Osteoblast (primary cell): ENCODE measurements at regions not wholly inside any gene's neighbourhood (a gene's known extent, or its start where the extent isn't known, plus 50 kb on each side); places are given as distances from the start of the nearest gene placed in this dataset.

Source experiments
- DNase-seq: peaks from one replicate; pipeline ENCODE4 v3.0.0; 2011; ENCODE audit warnings: low spot score, mixed read lengths; ENCODE audit not compliant: insufficient read length; ENCODE audit errors: missing footprints
- H2AFZ ChIP-seq: 2 replicates; pipeline ENCODE4 v1.6.0; 2011; ENCODE audit warnings: mild to moderate bottlenecking, low read length
- H3K27ac ChIP-seq: 2 replicates; pipeline ENCODE4 v1.5.1; 2011; ENCODE audit warnings: mild to moderate bottlenecking, low read depth, low read length, moderate library complexity
- H3K27me3 ChIP-seq: 2 replicates; pipeline ENCODE4 v1.6.0; 2012; ENCODE audit warnings: mild to moderate bottlenecking, control low read depth, inconsistent platforms, low read length, moderate library complexity; ENCODE audit not compliant: insufficient read depth
- H3K36me3 ChIP-seq: 2 replicates; pipeline ENCODE4 v1.5.1; 2011; ENCODE audit warnings: mild to moderate bottlenecking, low read length, control low read depth, moderate library complexity; ENCODE audit not compliant: insufficient read depth
- H3K4me1 ChIP-seq: 2 replicates; pipeline ENCODE4 v1.5.1; 2011; ENCODE audit warnings: mild to moderate bottlenecking, low read length, control low read depth, moderate library complexity; ENCODE audit not compliant: insufficient read depth
- H3K4me2 ChIP-seq: 2 replicates; pipeline ENCODE4 v1.6.0; 2011; ENCODE audit warnings: mild to moderate bottlenecking, low read length; ENCODE audit not compliant: insufficient read depth
- H3K4me3 ChIP-seq: fragments of 200-600 bp; sonication (generic); 3 replicates; pipeline ENCODE4 v1.5.1; 2012; ENCODE audit warnings: mild to moderate bottlenecking, low read length, inconsistent platforms; ENCODE audit not compliant: insufficient read depth
- H3K79me2 ChIP-seq: 2 replicates; pipeline ENCODE4 v1.6.0; 2012; ENCODE audit warnings: mild to moderate bottlenecking, low read length, control low read depth, inconsistent platforms; ENCODE audit not compliant: insufficient read depth
- H3K9me3 ChIP-seq: 2 replicates; pipeline ENCODE4 v1.5.1; 2011; ENCODE audit warnings: low read depth, low read length, control low read depth
- H4K20me1 ChIP-seq: 2 replicates; pipeline ENCODE4 v1.6.0; 2012; ENCODE audit warnings: mild to moderate bottlenecking, low read length, control low read depth; ENCODE audit not compliant: insufficient read depth
- TF ChIP-seq, protein P1 (sequence below): IDR thresholded peaks from 2 replicates; pipeline ENCODE4 v1.5.1; 2011; ENCODE audit warnings: mild to moderate bottlenecking, low read depth, low read length, moderate library complexity; ENCODE audit errors: extremely low read depth

DNA sequence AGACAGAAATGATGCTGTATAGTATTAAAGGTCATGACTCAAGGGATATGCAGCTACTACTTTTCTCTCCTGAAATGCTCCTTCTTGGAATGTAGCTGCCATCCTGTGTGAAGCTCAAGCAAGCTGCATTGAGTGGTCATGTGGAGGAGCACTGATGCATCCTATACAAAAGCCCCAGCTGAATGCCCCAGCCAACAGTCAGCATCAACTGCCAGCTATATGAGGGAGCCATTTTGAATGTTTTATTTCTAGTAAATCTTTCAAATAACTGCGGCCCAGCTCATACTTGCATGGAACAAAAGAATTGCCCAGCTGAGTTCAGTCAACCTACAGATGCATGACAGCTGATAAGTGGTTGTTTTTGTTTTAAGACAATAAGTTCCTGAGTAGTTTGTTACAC lies 165.0 kb upstream of the GEMIN8 start:
- Histone ChIP-seq H3K79me2 (no peaks in the 10 kb centered on the region), H3K4me3 (no peak overlapping the region), H3K9me3 (no peaks in the 10 kb centered on the region)

DNA sequence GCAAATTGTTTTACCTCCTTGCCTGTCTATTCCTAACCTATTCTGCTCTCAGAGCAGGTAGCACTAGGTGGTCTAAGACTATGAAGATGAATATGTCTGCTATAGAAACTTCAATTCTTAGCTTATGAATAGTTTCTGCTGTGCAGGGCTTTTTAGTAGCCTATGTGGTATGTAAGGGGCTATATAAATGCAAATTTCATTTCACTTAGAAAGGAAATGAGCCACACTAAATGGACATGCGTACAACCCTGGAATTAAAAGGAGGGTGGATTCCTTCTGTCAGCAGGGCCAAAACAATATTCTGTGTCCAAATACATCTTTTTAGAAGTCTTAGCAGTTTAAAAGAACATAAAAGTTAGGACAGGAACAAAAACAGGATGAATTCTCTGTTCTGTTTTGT lies 163.9 kb upstream of the GEMIN8 start:
- TF ChIP-seq, protein P1, sequence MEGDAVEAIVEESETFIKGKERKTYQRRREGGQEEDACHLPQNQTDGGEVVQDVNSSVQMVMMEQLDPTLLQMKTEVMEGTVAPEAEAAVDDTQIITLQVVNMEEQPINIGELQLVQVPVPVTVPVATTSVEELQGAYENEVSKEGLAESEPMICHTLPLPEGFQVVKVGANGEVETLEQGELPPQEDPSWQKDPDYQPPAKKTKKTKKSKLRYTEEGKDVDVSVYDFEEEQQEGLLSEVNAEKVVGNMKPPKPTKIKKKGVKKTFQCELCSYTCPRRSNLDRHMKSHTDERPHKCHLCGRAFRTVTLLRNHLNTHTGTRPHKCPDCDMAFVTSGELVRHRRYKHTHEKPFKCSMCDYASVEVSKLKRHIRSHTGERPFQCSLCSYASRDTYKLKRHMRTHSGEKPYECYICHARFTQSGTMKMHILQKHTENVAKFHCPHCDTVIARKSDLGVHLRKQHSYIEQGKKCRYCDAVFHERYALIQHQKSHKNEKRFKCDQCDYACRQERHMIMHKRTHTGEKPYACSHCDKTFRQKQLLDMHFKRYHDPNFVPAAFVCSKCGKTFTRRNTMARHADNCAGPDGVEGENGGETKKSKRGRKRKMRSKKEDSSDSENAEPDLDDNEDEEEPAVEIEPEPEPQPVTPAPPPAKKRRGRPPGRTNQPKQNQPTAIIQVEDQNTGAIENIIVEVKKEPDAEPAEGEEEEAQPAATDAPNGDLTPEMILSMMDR, result no peak
- H3K4me2 ChIP-seq, result no peak overlapping the region
- H3K27me3 ChIP-seq, result no peaks in the 10 kb centered on the region
- H2AFZ ChIP-seq, result no peak overlapping the region
- no peaks in the 10 kb centered on the region for H3K4me1 ChIP-seq
- no peak overlapping the region for H3K4me3 ChIP-seq
- H3K9me3 ChIP-seq, result no peaks in the 10 kb centered on the region
- H3K36me3 ChIP-seq, result no peaks in the 10 kb centered on the region
- no peak for DNase-seq
- H3K79me2 ChIP-seq, result no peaks in the 10 kb centered on the region
- H4K20me1 ChIP-seq, result no peaks in the 10 kb centered on the region
- no peak overlapping the region for H3K27ac ChIP-seq

More for the DNA sequence above, 165.0 kb upstream of the GEMIN8 start:
- TF ChIP-seq, protein P1, result no peak
- Histone ChIP-seq H3K4me2 (no peak overlapping the region), H3K36me3 (no peaks in the 10 kb centered on the region), H4K20me1 (no peaks in the 10 kb centered on the region), H3K27ac (no peak overlapping the region), H3K27me3 (no peaks in the 10 kb centered on the region), H3K4me1 (no peaks in the 10 kb centered on the region), H2AFZ (no peak overlapping the region)
- no peak for DNase-seq

DNA sequence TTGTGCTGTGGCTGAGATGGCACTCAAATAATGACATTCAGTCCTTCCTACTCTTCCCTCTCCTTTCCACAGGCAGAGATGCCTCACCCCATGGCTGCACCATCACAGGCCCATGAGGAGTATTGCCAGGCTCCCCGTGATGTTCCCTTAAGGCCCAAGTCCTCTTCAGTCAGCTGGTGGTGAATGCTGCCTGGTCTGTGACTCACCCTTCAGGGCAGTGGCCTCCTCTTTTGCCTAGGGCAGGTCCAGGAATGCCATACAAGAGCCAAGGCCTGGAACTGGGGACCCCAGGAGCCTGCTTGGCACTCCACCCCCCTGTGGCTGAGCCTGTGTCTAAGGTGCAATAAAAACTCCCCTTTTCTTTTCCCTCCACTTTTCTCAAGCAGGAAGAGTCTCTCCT lies 144.2 kb upstream of the GEMIN8 start:
- Histone ChIP-seq H3K4me1 (no peaks in the 10 kb centered on the region), H3K9me3 (no peaks in the 10 kb centered on the region), H3K4me3 (no peak overlapping the region), H3K27me3 (no peaks in the 10 kb centered on the region), H4K20me1 (no peaks in the 10 kb centered on the region), H3K36me3 (no peaks in the 10 kb centered on the region), H3K79me2 (no peaks in the 10 kb centered on the region), H3K27ac (no peak overlapping the region), H3K4me2 (no peak overlapping the region), H2AFZ (no peak overlapping the region)
- DNase-seq, result no peak
- TF ChIP-seq, protein P1, result no peak

DNA sequence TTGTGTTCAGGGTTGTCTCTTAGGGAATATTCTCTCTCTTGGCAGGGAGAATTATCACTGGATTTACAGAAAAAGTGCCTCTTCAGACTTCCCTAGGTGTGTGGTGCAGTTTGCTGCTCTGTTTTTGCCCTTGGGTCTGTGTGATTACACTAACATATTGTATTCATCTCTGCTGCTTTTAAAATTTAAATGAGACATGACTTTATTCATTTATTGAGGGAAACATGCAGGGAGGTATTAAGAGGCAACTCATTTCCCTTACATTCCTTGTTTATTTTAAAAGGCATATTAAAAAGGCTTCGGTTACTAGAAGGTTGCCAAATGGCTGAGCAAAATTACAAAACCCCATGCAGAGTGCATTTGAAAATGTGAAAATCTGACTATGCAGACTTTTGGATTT lies 135.1 kb upstream of the GEMIN8 start:
- no peak overlapping the region for H3K27ac ChIP-seq
- H4K20me1 ChIP-seq, result no peaks in the 10 kb centered on the region
- no peak for DNase-seq
- H3K27me3 ChIP-seq, result no peaks in the 10 kb centered on the region
- TF ChIP-seq, protein P1, result no peak
- H3K9me3 ChIP-seq, result no peaks in the 10 kb centered on the region
- no peak overlapping the region for H3K4me3 ChIP-seq
- H3K4me1 ChIP-seq, result no peaks in the 10 kb centered on the region
- H3K79me2 ChIP-seq, result no peaks in the 10 kb centered on the region
- H3K36me3 ChIP-seq, result no peaks in the 10 kb centered on the region
- no peak overlapping the region for H2AFZ ChIP-seq
- H3K4me2 ChIP-seq, result no peak overlapping the region
